Nephron progenitor cell (in vitro differentiated cells): ENCODE measurements at regions not wholly inside any gene's neighbourhood (a gene's known extent, or its start where the extent isn't known, plus 50 kb on each side); places are given as distances from the start of the nearest gene placed in this dataset.

ENCODE experiments used
- DNase-seq: peaks from one replicate; pipeline ENCODE4 v3.0.0; 2021
- H3K27ac Mint-ChIP-seq: 2 replicates; pipeline ENCODE4 v1.8.0; 2021; ENCODE audit warnings: mild to moderate bottlenecking, moderate library complexity, mixed read lengths
- H3K27me3 Mint-ChIP-seq: 2 replicates; pipeline ENCODE4 v1.8.0; 2021; ENCODE audit warnings: mild to moderate bottlenecking, low read depth, mixed read lengths; ENCODE audit not compliant: poor library complexity
- H3K36me3 Mint-ChIP-seq: 2 replicates; pipeline ENCODE4 v1.8.0; 2021; ENCODE audit warnings: low read depth, mixed read lengths
- H3K4me1 Mint-ChIP-seq: 2 replicates; pipeline ENCODE4 v1.8.0; 2021; ENCODE audit warnings: mixed read lengths
- H3K4me3 Mint-ChIP-seq: 2 replicates; pipeline ENCODE4 v1.8.0; 2021; ENCODE audit warnings: mild to moderate bottlenecking, moderate library complexity, mixed read lengths
- H3K9me3 Mint-ChIP-seq: 2 replicates; pipeline ENCODE4 v1.8.0; 2021; ENCODE audit warnings: mild to moderate bottlenecking, moderate library complexity, mixed read lengths
- CTCF ChIP-seq: fragments of 200-600 bp; sonication (generic); IDR thresholded peaks from 2 replicates; pipeline ENCODE4 v1.5.0; 2021; ENCODE audit warnings: antibody characterized with exemption

GRCh38 chr16:52705122-52705521 lies 158.2 kb upstream of the TOX3 start:
- H3K27ac Mint-ChIP-seq: no peak overlapping the region

DNA sequence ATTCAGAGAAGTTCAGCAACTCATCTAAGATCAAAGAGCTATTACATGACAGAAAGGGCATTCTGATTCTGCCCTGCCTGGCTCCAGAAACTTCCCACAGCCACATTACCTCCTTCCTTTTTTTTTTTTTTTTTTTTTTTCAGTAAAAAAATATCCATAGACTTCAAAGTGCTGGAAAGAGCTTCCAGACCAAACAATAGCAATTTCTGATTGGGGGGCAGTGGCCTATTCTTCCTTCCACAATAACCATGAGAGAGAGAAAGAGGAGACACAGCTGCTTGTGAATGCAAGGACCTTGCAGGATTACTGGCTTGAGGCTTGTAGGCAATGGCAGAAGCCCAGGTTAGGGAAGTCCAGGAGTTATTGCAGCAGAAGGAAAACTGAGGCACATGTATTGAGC lies 151.0 kb upstream of the TOX3 start:
- Mint-ChIP-seq H3K9me3 (no peaks in the 10 kb centered on the region), H3K36me3 (no peaks in the 10 kb centered on the region), H3K4me3 (no peak overlapping the region), H3K27me3 (peaks cover 9% of the 10 kb centered on the region), H3K4me1 (no peaks in the 10 kb centered on the region), H3K27ac (no peak overlapping the region)
- no peak for DNase-seq
- no peak for TF ChIP-seq CTCF

More at GRCh38 chr16:52705122-52705521, 158.2 kb upstream of the TOX3 start:
- Mint-ChIP-seq H3K27me3 (peaks cover 15% of the 10 kb centered on the region), H3K4me3 (no peak overlapping the region), H3K9me3 (no peaks in the 10 kb centered on the region), H3K36me3 (no peaks in the 10 kb centered on the region), H3K4me1 (no peaks in the 10 kb centered on the region)
- DNase-seq: no peak
- TF ChIP-seq CTCF: no peak

GRCh38 chr16:52696126-52696525 lies 149.2 kb upstream of the TOX3 start:
- Mint-ChIP-seq H3K27me3 (peaks cover 5% of the 10 kb centered on the region), H3K9me3 (peaks cover 11% of the 10 kb centered on the region), H3K4me1 (no peaks in the 10 kb centered on the region), H3K36me3 (no peaks in the 10 kb centered on the region), H3K4me3 (no peak overlapping the region), H3K27ac (no peak overlapping the region)
- no peak for TF ChIP-seq CTCF
- DNase-seq: no peak

DNA sequence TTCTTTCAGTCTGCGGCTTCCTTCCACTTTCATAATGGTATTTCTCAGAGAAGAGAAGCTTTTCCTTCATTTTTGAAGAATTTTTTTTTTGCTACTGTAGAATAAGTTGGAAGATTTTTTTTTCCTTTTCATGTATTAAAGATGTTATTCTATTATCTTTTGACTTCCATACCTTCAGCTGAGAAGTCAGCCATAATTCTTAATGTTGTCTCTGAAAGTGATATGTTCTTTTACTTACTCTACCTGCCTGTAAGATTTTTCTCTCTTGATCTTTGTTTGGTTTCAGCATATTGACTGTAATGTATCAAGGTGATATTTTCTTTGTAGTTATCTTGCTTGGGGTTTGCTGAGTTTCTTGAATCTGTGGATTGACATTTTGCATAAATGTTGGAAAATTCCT lies 143.5 kb upstream of the TOX3 start:
- H3K36me3 Mint-ChIP-seq: no peaks in the 10 kb centered on the region
- H3K4me3 Mint-ChIP-seq: no peak overlapping the region
- H3K27me3 Mint-ChIP-seq: peaks cover 3% of the 10 kb centered on the region
- no peak overlapping the region for H3K27ac Mint-ChIP-seq
- no peak for DNase-seq
- TF ChIP-seq CTCF: no peak
- no peaks in the 10 kb centered on the region for H3K4me1 Mint-ChIP-seq
- peaks cover 23% of the 10 kb centered on the region for H3K9me3 Mint-ChIP-seq

- TF ChIP-seq CTCF: no peak
- Mint-ChIP-seq H3K4me3 (no peak overlapping the region), H3K36me3 (no peaks in the 10 kb centered on the region), H3K4me1 (no peaks in the 10 kb centered on the region), H3K9me3 (no peaks in the 10 kb centered on the region), H3K27me3 (peaks cover 5% of the 10 kb centered on the region), H3K27ac (no peak overlapping the region)
- no peak for DNase-seq
These were observed 134.1 kb upstream of the TOX3 start for GRCh38 chr16:52680993-52681392.

- Mint-ChIP-seq H3K27ac (no peak overlapping the region), H3K4me1 (no peaks in the 10 kb centered on the region), H3K27me3 (peaks cover 5% of the 10 kb centered on the region), H3K36me3 (no peaks in the 10 kb centered on the region), H3K4me3 (no peak overlapping the region), H3K9me3 (no peaks in the 10 kb centered on the region)
- DNase-seq: no peak
- TF ChIP-seq CTCF: no peak
These were observed 130.6 kb upstream of the TOX3 start for GRCh38 chr16:52677501-52677900.
